GM18520 (cell line): ENCODE measurements at regions not wholly inside any gene's neighbourhood (a gene's known extent, or its start where the extent isn't known, plus 50 kb on each side); places are given as distances from the start of the nearest gene placed in this dataset.
"Not testable (repeated sequence)": the region's sequence is repeated elsewhere in the genome, so short reads cannot be mapped to it uniquely, and the experiment has no call there.

ENCODE experiments used
- ATAC-seq: cut with Tn5 transposase; IDR thresholded peaks from one replicate; pipeline ENCODE4 v1.9.1; 2021; ENCODE audit not compliant: unreplicated experiment

GRCh38 chr2:62412347-62412742 lies 93.7 kb downstream of the TMEM17 start:
- no peak for ATAC-seq

DNA sequence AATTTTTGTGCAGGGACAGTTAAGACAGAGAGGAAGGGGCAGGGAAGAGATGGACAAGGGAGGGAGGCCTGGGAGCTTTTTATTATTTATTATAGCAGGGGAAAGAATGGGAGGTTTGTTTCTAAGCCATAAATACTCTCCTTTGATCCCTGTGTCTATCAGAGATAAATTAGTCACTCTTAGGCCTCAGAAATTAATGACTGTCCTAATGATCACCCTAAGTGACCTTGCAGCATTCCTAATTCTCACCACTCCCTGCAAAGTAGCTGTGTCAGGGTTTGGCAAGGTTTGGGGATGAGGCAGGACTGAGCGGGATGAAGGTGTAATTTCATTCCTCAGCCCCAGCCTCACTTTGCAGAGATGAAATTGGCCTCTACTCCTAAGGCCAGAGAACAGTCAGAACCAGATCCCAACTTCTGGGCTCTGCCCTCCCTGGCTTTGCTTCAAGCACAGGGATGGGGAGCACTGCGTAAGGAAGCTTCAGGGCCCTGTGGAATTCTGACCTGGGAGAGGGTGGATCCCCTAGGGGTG lies 95.0 kb downstream of the TMEM17 start:
- no peak for ATAC-seq

DNA sequence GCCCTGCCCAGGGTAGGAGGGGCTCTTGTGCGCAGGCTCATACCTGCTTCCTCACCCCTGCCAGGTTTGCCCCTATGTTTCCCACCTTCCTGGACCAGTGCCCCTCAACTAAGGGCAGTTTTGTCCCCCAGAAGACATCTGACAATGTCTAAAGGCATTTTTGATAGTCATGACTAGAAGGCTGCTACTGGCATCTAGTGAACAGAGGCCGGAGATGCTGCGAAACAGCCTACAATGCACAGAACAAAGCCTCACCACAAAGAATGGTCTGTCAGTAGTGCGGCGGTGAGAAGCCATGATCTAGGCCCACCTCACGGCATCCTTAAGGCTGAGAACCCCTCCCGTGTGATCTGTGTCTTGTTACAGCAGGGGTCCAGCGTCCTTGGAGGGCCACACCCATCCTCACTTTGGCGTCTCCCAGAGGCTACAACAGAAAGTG lies 96.0 kb downstream of the TMEM17 start:
- ATAC-seq = no peak

GRCh38 chr2:62409442-62409841 lies 96.6 kb downstream of the TMEM17 start:
- no peak for ATAC-seq

DNA sequence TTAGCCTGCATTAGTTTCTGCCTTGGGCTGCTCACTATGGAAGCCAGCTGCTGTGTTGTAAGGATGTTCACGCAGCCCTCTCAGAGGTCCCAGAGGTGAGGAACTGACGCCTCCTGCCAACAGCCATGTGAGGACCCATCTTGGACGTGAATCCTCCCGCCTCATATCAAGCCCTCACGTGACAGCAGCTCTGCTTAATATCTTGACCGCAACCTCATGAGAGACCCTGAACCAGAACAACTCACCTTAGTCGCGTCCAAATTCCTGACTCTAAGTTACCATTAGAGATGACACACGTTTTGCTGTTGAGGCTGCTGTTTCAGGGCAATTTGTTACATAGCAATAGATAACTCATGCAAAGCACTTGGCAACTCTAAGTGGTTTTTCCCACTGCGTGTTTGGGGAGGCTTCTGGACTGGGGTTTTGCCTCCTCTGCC lies 97.7 kb downstream of the TMEM17 start:
- no peak for ATAC-seq

DNA sequence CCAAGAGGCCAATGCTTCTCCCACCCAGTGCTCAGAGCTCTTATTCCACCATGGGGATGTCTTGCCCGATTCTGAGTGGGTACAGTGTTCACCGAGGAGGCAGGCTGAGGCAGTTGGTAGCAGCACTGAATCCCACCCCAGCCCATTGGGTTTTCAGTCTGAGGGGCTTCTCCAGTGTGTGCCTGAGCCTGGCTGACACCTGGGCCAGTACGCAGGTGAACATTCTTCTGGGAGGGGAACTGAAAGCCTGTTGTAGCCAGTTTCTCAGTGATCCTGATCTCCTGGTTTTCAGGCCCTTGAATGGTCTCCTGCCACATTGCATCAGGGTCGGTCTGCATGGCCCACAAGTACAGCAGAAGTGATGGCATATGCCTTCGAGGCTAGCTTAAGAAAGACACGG lies 98.2 kb downstream of the TMEM17 start:
- ATAC-seq = no peak

- no peak for ATAC-seq
These were observed 98.6 kb downstream of the TMEM17 start for GRCh38 chr2:62407401-62407800.

GRCh38 chr2:62406573-62407043 lies 99.4 kb downstream of the TMEM17 start:
- peak; percentile 82 for ATAC-seq

- ATAC-seq = no peak
These were observed 101.1 kb downstream of the TMEM17 start for GRCh38 chr2:62404913-62405312.

DNA sequence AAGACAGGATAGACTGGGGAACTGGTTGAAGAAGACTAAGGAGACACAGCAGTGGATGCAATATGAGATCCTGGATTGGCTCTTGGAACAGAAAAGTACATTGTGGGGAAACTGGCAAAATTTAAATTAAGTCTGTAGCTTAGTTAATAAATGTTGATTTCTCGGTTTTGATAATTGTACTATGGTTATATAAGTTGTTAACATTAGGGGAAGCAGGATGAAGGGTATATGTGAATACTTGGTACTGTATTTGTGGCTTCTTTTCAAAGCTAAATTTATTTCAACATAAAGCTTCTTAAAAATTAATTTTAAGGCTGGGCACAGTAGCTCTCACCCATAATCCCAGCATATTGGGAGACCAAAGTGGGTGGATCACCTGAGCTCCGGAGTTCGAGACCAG lies 103.8 kb downstream of the TMEM17 start:
- ATAC-seq = no peak

DNA sequence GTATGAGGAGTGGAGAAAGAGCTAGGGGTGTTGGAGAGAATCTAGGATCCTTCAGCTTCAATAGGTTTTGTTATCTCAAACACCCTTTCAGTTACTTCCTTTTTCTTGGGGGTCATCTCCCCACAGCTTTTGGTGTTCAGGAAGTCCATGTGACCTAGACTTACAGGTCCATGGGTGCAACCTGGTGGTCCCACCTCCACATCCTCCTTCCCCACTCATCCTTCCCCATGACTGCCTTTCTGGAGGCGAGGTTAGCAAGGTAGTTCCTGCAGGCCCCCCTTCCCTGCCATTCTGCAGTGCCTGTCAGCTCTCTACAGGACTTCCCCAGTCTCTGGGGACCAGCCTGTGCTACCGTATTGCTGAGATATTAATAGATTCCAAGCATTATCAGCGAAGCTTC lies 107.6 kb downstream of the TMEM17 start:
- no peak for ATAC-seq

GRCh38 chr2:62396880-62397279 lies 109.1 kb downstream of the TMEM17 start:
- no peak for ATAC-seq

- ATAC-seq = no peak
These were observed 112.7 kb downstream of the TMEM17 start for GRCh38 chr2:62393293-62393692.

DNA sequence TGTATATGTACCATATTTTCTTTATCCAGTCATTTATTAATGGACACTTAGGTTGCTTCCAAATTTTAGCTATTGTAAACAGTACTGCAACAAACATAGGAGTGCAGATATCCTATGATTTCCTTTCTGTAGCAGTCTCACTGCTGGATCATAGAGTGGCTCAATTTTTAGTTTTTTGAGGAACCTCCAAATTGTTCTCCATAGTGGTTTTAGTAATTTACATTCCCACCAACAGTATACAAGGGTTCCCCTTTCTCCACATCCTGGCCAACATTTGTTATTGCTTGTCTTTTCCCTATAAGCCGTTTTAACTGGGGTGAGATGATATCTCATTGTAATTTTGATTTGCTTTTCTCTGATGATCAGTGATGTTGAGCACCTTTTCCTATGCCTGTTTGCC lies 114.3 kb downstream of the TMEM17 start:
- ATAC-seq = no peak

DNA sequence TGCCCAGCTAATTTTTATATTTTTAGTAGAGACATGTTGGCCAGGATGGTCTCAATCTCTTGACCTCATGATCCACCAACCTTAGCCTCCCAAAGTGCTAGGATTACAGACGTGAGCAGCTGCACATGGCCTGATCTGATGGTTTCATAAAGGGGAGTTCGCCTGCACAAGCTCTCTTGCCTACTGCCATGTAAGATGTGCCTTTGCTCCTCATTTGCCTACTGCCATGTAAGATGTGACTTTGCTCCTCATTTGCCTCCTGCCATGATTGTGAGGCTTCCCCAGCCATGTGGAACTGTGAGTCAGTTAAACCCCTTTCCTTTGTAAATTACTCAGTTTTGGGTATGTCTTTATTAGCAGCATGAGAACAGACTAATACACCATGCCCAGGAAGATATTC lies 119.6 kb downstream of the TMEM17 start:
- not testable (repeated sequence) for ATAC-seq

DNA sequence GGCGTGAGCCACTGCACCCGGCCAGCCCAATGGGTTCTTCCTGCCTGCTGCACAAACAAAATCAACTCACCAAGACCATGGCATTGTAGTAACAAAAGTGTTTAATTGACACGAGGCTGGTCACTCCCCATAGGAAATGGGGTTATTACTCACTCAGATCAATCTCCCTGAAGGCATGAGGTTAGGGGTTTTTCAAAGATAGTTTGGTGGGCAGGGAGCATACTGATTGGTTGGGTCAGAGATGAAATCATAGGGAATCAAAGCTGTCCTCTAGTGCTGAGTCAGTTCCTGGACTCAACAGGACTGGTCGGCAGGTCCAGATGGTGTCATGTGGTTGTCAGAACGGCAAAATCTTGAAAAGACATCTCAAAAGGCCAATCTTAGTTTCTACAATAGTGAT lies 122.1 kb downstream of the TMEM17 start:
- no peak for ATAC-seq

DNA sequence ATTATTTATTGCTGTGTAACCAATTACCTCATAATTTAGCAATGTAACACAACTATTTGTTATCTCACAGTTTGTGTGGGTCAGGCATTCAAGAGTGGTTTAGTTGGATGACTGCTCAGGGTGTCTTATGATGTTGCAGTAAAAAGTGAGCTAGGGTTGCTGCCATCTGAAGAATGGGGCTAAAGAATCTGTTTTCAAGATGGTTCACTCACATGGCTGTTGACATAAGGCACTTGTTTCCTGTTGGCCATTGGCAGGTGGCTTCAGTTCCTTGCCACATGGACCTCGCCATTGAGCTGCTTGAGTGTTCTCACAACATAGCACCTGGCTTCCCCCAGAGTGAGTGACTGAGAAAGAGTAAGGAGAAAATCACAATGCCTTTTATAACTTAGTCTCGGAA lies 123.2 kb downstream of the TMEM17 start:
- peak; percentile 69 for ATAC-seq

- no peak for ATAC-seq
These were observed 123.9 kb downstream of the TMEM17 start for GRCh38 chr2:62382122-62382521.

- ATAC-seq = no peak
These were observed 124.3 kb downstream of the TMEM17 start for GRCh38 chr2:62381656-62382055.

- ATAC-seq = no peak
These were observed 126.4 kb downstream of the TMEM17 start for GRCh38 chr2:62379566-62379965.

DNA sequence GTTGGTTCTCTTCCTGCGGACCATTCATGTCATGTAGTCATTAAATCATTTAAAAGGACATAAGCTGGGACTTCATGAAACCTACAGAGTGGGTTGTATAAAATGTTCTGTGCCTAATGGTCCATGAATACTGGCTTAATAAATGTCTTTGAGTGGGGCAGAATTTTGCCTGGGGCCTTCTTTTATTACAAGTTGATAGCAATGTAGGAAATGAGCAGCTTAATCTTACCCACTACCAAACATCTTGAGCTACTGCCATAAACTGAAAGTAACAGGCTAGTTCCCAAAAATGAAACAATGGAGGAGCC lies 130.9 kb downstream of the TMEM17 start:
- ATAC-seq = no peak

DNA sequence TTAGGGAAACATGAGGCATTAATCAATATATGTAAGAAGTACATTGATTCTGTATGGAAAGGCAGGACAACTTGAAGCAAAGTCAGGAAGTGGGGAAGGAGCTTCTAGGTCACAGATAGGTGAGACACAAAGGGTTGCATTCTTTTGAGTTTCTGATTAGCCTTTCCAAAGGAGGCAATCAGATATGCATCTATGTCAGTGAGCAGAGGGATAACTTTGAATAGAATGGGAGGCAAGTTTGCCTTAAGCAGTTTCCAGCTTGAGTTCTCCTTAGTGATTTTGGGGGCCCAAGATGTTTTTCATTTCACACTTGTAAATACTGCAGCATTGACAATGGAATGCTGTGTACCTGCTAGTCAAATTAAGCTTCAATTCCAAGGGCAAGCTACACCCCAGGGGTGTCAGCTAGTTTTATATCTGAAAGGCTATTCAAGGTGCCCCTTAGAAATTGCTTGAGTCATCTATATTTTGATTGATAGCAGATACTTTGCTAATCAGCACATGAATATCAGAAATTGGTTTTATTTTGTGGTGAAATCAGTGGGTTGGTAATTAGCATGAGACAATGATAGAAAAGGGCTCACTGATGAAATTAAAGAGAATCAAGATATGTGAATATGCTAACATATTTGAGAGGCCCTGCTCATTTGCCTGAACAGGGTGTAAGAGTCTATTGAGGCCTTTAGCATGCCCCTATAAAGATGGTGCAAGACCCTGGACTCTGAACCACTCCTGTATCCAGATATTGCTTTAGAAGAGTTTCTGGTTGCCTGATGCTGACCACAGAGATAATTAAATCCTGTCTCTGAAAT lies 131.5 kb downstream of the TMEM17 start:
- no peak for ATAC-seq

GRCh38 chr2:62372824-62373223 lies 133.2 kb downstream of the TMEM17 start:
- ATAC-seq = no peak
